ENCODE measurements at regions not wholly inside any gene's neighbourhood (a gene's known extent, or its start where the extent isn't known, plus 50 kb on each side); places are given as distances from the start of the nearest gene placed in this dataset.

GRCh38 chr3:140760324-140761075 is 82.6 kb downstream of the TRIM42 start:
- TF ChIP-seq CTCF (IDR thresholded peaks at IDR 0.05) = no peak
- TF ChIP-seq POLR2A (IDR thresholded peaks at IDR 0.05) = no peak

Data from esophagus squamous epithelium (tissue), 4 donors.